HEK293 (cell line): ENCODE measurements at regions not wholly inside any gene's neighbourhood (a gene's known extent, or its start where the extent isn't known, plus 50 kb on each side); places are given as distances from the start of the nearest gene placed in this dataset.

Source experiments
- GFI1B ChIP-seq: fragments of 450-650 bp; formaldehyde crosslinking; IDR thresholded peaks from 2 replicates; pipeline ENCODE4 v1.5.1; 2016; ENCODE audit warnings: missing biosample characterization, missing genetic modification characterization
- HOXA7 ChIP-seq: sonication (generic); formaldehyde crosslinking; IDR thresholded peaks from 2 replicates; pipeline ENCODE4 v1.8.1; 2022; ENCODE audit warnings: missing genetic modification reagents, borderline replicate concordance
- ZBTB26 ChIP-seq: fragments of 450-650 bp; formaldehyde crosslinking; optimal IDR thresholded peaks from 2 replicates; pipeline ENCODE3; 2016; ENCODE audit warnings: missing biosample characterization, mild to moderate bottlenecking, missing genetic modification characterization
- ZNF596 ChIP-seq: fragments of 450-650 bp; IDR thresholded peaks from 2 replicates; pipeline ENCODE4 v1.5.0; 2018; ENCODE audit warnings: missing biosample characterization, mild to moderate bottlenecking, missing genetic modification characterization, moderate library complexity
- TF ChIP-seq, protein P1 (sequence below): fragments of 450-650 bp; formaldehyde crosslinking; IDR thresholded peaks from 2 replicates; pipeline ENCODE4 v1.5.1; 2016; ENCODE audit warnings: missing biosample characterization, missing genetic modification characterization
- TF ChIP-seq, protein P2 (sequence below): fragments of 450-650 bp; IDR thresholded peaks from 2 replicates; pipeline ENCODE4 v1.5.1; 2018; ENCODE audit warnings: missing biosample characterization, missing genetic modification characterization

- no peak for TF ChIP-seq GFI1B
- TF ChIP-seq, protein P1, sequence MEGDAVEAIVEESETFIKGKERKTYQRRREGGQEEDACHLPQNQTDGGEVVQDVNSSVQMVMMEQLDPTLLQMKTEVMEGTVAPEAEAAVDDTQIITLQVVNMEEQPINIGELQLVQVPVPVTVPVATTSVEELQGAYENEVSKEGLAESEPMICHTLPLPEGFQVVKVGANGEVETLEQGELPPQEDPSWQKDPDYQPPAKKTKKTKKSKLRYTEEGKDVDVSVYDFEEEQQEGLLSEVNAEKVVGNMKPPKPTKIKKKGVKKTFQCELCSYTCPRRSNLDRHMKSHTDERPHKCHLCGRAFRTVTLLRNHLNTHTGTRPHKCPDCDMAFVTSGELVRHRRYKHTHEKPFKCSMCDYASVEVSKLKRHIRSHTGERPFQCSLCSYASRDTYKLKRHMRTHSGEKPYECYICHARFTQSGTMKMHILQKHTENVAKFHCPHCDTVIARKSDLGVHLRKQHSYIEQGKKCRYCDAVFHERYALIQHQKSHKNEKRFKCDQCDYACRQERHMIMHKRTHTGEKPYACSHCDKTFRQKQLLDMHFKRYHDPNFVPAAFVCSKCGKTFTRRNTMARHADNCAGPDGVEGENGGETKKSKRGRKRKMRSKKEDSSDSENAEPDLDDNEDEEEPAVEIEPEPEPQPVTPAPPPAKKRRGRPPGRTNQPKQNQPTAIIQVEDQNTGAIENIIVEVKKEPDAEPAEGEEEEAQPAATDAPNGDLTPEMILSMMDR (tag by site-specific recombination), result no peak
- no peak for TF ChIP-seq HOXA7
- TF ChIP-seq ZBTB26 (tag by site-specific recombination), result no peak
- no peak for TF ChIP-seq ZNF596 (tag by site-specific recombination)
- TF ChIP-seq, protein P2, sequence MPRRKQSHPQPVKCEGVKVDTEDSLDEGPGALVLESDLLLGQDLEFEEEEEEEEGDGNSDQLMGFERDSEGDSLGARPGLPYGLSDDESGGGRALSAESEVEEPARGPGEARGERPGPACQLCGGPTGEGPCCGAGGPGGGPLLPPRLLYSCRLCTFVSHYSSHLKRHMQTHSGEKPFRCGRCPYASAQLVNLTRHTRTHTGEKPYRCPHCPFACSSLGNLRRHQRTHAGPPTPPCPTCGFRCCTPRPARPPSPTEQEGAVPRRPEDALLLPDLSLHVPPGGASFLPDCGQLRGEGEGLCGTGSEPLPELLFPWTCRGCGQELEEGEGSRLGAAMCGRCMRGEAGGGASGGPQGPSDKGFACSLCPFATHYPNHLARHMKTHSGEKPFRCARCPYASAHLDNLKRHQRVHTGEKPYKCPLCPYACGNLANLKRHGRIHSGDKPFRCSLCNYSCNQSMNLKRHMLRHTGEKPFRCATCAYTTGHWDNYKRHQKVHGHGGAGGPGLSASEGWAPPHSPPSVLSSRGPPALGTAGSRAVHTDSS (tag by site-specific recombination), result no peak
These were observed 173.3 kb downstream of the SEMA6D start for GRCh38 chr15:47890397-47891150.
